Parathyroid adenoma (tissue), 2 donors: ENCODE measurements at regions not wholly inside any gene's neighbourhood (a gene's known extent, or its start where the extent isn't known, plus 50 kb on each side); places are given as distances from the start of the nearest gene placed in this dataset.

Experiments used
- H2AFZ ChIP-seq: fragments of 300-600 bp; sonication (generic); one replicate; pipeline ENCODE4 v1.7.0; 2017; ENCODE audit warnings: antibody characterized with exemption, mild to moderate bottlenecking
- H3K27ac ChIP-seq: fragments of 300-600 bp; sonication (generic); one replicate; pipeline ENCODE4 v1.7.0; 2017
- H3K27me3 ChIP-seq: fragments of 300-600 bp; sonication (generic); one replicate; pipeline ENCODE4 v1.7.0; 2017; ENCODE audit warnings: low read length; ENCODE audit not compliant: control insufficient read depth, insufficient read depth
- H3K36me3 ChIP-seq: fragments of 300-600 bp; sonication (generic); one replicate; pipeline ENCODE4 v1.7.0; 2017; ENCODE audit warnings: low read length; ENCODE audit not compliant: control insufficient read depth, insufficient read depth
- H3K4me1 ChIP-seq: fragments of 300-600 bp; sonication (generic); one replicate; pipeline ENCODE4 v1.7.0; 2017; ENCODE audit warnings: control low read depth
- H3K4me2 ChIP-seq: fragments of 300-600 bp; sonication (generic); one replicate; pipeline ENCODE4 v1.7.0; 2017; ENCODE audit warnings: low read length
- H3K4me3 ChIP-seq: fragments of 300-600 bp; sonication (generic); one replicate; pipeline ENCODE4 v1.7.0; 2017; ENCODE audit warnings: low read depth, low read length
- H3K79me2 ChIP-seq: fragments of 300-600 bp; sonication (generic); one replicate; pipeline ENCODE4 v1.7.0; 2017; ENCODE audit warnings: control low read depth
- H3K9ac ChIP-seq: fragments of 300-600 bp; sonication (generic); one replicate; pipeline ENCODE4 v1.7.0; 2017; ENCODE audit warnings: mild to moderate bottlenecking
- H3K9me3 ChIP-seq: fragments of 300-600 bp; sonication (generic); one replicate; pipeline ENCODE4 v1.7.0; 2017; ENCODE audit warnings: low read length; ENCODE audit not compliant: control insufficient read depth
- TF ChIP-seq, protein P1 (sequence below): fragments of 300-600 bp; sonication (generic); IDR thresholded peaks from one replicate; pipeline ENCODE4 v1.7.0; 2017; ENCODE audit warnings: antibody characterized with exemption, mild to moderate bottlenecking
- donor health status: primary hyperparathyroidism.

DNA sequence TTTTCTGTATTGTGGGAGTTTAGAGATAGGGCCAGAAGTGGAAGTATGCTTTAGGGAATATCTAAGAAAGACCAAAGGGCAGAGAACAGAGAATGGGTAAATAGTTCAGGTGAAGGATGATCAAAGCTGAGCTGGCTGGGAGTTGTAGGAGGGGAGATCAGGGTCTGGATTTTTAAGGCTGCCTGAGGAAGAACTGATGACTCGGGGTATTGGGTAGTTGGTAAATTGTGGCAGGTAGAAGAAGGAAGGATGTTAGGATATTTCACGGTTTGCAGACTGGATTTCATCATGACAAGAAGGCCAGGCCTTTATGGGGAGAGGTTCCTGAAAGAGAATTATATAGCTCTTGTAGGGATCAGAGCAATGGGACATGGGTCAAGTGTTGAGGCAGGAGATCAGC lies 492.9 kb downstream of the UTRN start:
- Histone ChIP-seq H3K4me2 (no peak overlapping the region), H3K4me1 (no peaks in the 10 kb centered on the region), H3K36me3 (no peaks in the 10 kb centered on the region), H3K27me3 (no peaks in the 10 kb centered on the region), H3K4me3 (no peak overlapping the region), H3K27ac (no peak overlapping the region), H3K79me2 (no peaks in the 10 kb centered on the region), H2AFZ (no peak overlapping the region), H3K9me3 (no peaks in the 10 kb centered on the region), H3K9ac (no peak overlapping the region)
- TF ChIP-seq, protein P1, sequence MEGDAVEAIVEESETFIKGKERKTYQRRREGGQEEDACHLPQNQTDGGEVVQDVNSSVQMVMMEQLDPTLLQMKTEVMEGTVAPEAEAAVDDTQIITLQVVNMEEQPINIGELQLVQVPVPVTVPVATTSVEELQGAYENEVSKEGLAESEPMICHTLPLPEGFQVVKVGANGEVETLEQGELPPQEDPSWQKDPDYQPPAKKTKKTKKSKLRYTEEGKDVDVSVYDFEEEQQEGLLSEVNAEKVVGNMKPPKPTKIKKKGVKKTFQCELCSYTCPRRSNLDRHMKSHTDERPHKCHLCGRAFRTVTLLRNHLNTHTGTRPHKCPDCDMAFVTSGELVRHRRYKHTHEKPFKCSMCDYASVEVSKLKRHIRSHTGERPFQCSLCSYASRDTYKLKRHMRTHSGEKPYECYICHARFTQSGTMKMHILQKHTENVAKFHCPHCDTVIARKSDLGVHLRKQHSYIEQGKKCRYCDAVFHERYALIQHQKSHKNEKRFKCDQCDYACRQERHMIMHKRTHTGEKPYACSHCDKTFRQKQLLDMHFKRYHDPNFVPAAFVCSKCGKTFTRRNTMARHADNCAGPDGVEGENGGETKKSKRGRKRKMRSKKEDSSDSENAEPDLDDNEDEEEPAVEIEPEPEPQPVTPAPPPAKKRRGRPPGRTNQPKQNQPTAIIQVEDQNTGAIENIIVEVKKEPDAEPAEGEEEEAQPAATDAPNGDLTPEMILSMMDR: no peak

DNA sequence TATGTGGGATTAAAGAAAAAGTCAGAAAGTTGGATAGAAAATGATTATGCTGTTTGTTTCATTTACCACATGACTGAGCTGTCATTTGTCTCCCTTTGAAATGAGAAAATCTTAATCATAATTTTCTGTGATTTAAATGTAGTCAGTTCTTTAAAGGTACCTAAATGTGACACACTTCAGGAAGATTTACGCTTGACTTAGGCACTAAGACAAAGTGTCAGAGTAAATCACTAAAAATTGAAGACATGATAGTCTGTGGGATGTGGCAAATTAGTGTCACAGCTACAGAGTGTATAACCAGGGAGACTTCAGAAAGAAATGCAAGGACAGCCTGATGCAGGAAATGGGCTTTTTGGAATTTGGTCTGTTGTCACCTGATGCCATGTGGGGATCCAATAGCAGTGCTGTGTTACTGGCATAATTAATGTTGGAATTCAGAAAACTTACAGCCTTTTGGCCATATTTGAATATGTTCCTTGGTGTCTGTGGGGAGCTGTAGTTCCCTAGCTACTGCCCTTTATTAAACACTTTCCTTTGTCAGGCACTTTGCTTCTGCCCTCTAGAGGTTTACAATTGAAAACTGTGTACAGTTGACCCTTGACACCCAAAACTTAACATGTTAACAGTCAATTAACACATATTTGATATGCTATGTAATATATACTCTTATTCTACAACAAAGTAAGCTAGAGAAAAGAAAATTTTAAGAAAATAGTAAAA lies 493.8 kb downstream of the UTRN start:
- no peak overlapping the region for H3K4me2 ChIP-seq
- TF ChIP-seq, protein P1: peak; percentile 16

DNA sequence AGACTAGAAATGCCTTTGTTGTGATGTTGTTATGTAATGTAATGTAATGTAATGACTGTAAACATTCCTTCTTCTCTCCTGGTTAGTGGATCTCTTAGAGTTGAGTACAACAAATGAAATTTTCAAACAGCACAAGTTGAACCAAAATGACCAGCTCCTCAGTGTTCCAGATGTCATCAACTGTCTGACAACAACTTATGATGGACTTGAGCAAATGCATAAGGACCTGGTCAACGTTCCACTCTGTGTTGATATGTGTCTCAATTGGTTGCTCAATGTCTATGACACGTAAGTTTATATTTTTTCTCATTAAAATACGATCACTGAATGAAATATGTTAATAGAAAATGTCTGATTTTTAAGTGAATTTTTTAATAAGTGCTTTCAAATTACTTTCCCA lies 496.7 kb downstream of the UTRN start:
- Histone ChIP-seq H3K79me2 (no peaks in the 10 kb centered on the region), H3K4me2 (no peak overlapping the region), H3K4me3 (no peak overlapping the region), H3K4me1 (no peaks in the 10 kb centered on the region), H2AFZ (no peak overlapping the region), H3K9ac (no peak overlapping the region), H3K36me3 (no peaks in the 10 kb centered on the region), H3K9me3 (no peaks in the 10 kb centered on the region), H3K27me3 (no peaks in the 10 kb centered on the region), H3K27ac (no peak overlapping the region)
- TF ChIP-seq, protein P1: no peak

More for the DNA sequence above, 493.8 kb downstream of the UTRN start:
- no peaks in the 10 kb centered on the region for H3K36me3 ChIP-seq
- H3K4me3 ChIP-seq: no peak overlapping the region
- H3K27me3 ChIP-seq: no peaks in the 10 kb centered on the region
- H3K4me1 ChIP-seq: no peaks in the 10 kb centered on the region
- H3K9me3 ChIP-seq: no peaks in the 10 kb centered on the region
- H3K27ac ChIP-seq: no peak overlapping the region
- no peak overlapping the region for H3K9ac ChIP-seq
- no peaks in the 10 kb centered on the region for H3K79me2 ChIP-seq
- H2AFZ ChIP-seq: no peak overlapping the region

DNA sequence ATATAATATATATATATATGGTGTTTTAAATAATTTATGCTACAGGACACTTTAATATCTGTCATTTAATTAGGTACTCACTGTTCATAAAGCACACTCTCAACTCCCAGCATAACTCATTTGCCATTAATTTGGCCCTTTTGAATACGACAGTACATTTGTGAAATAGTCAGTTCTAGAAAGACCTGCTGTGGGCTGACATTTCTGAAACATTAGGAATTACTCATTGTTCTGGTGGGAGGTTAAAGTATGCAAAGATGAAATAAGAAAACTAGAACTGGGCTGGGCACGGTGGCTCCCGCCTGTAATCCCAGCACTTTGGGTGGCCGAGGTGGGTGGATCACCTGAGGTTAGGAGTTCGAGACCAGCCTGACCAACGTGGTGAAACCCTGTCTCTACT lies 497.5 kb downstream of the UTRN start:
- H3K27ac ChIP-seq: no peak overlapping the region
- H3K4me3 ChIP-seq: no peak overlapping the region
- H3K9me3 ChIP-seq: no peaks in the 10 kb centered on the region
- H3K4me2 ChIP-seq: no peak overlapping the region
- H3K27me3 ChIP-seq: no peaks in the 10 kb centered on the region
- no peaks in the 10 kb centered on the region for H3K4me1 ChIP-seq
- no peaks in the 10 kb centered on the region for H3K79me2 ChIP-seq
- H2AFZ ChIP-seq: no peak overlapping the region
- no peaks in the 10 kb centered on the region for H3K36me3 ChIP-seq
- TF ChIP-seq, protein P1: no peak
- no peak overlapping the region for H3K9ac ChIP-seq

DNA sequence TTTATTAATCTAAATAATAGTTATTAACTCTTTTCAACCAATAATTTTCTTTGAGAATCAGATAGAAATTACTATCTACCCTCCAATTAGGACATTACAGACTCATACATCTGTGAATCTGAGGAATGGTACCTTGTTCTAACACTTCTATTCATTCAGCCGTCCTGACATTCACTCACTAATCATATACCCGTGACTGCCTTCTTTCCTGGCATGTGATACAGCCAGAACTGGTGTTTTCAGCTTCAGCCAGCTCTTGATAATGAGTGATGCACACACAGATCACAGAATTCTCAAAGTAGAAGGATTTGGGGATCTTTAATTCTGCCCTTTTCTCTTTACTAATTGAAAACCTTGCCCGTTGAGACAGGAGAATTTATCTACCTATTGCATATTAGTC lies 499.9 kb downstream of the UTRN start:
- Histone ChIP-seq H3K9ac (no peak overlapping the region), H3K27ac (no peak overlapping the region), H3K36me3 (no peaks in the 10 kb centered on the region), H3K27me3 (no peaks in the 10 kb centered on the region), H3K4me2 (no peak overlapping the region), H3K4me1 (no peaks in the 10 kb centered on the region), H3K4me3 (no peak overlapping the region), H3K79me2 (no peaks in the 10 kb centered on the region), H3K9me3 (no peaks in the 10 kb centered on the region), H2AFZ (no peak overlapping the region)
- TF ChIP-seq, protein P1: no peak
